HepG2 (cell line): ENCODE measurements at regions not wholly inside any gene's neighbourhood (a gene's known extent, or its start where the extent isn't known, plus 50 kb on each side); places are given as distances from the start of the nearest gene placed in this dataset.

Experiments used
- ATF7-NPFF ChIP-seq: sonication (generic); formaldehyde crosslinking; IDR thresholded peaks from 2 replicates; pipeline ENCODE4 v1.8.1; 2023; ENCODE audit warnings: mild to moderate bottlenecking, low read depth, missing genetic modification reagents, moderate library complexity
- FOXA1 ChIP-seq, 2 experiments: fragments of 450-650 bp in 1 of 2; sonication (generic) in 1 of 2; formaldehyde crosslinking in 1 of 2; IDR thresholded peaks; 2 replicates each; pipeline versions ENCODE4 v1.4.0 to v1.6.1; 2016 to 2020; ENCODE audit warnings: missing genetic modification reagents in 1 of 2
- JARID2 ChIP-seq: sonication (generic); formaldehyde crosslinking; IDR thresholded peaks from 2 replicates; pipeline ENCODE4 v1.8.1; 2023; ENCODE audit warnings: missing genetic modification reagents, inconsistent platforms; ENCODE audit not compliant: insufficient replicate concordance
- ONECUT2 ChIP-seq: sonication (generic); formaldehyde crosslinking; IDR thresholded peaks from 2 replicates; pipeline ENCODE4 v1.4.0; 2020; ENCODE audit warnings: missing genetic modification reagents
- RNF2 ChIP-seq: fragments of 450-650 bp; conservative IDR thresholded peaks from 2 replicates; pipeline ENCODE4 v1.6.1; 2016; ENCODE audit warnings: low read depth
- ZNF615 ChIP-seq: sonication (generic); formaldehyde crosslinking; IDR thresholded peaks from 2 replicates; pipeline ENCODE4 v1.5.0; 2020; ENCODE audit warnings: mild to moderate bottlenecking, missing genetic modification reagents, borderline replicate concordance
- TF ChIP-seq, protein P1 (sequence below): sonication (generic); formaldehyde crosslinking; IDR thresholded peaks from 2 replicates; pipeline ENCODE4 v1.4.0; 2020; ENCODE audit warnings: missing genetic modification reagents
- TF ChIP-seq, protein P2 (sequence below): IDR thresholded peaks from 2 replicates; pipeline ENCODE4 v1.6.1; 2012; ENCODE audit warnings: low read depth, low read length, improper control_type of control experiment
- TF ChIP-seq, protein P3 (sequence below): sonication (generic); formaldehyde crosslinking; IDR thresholded peaks from 2 replicates; pipeline ENCODE4 v1.5.0; 2020; ENCODE audit warnings: missing genetic modification reagents, mild to moderate bottlenecking, borderline replicate concordance
- TF ChIP-seq, protein P4 (sequence below): IDR thresholded peaks from 2 replicates; pipeline ENCODE4 v1.6.1; 2016
- TF ChIP-seq, protein P5 (sequence below), 2 experiments: fragments of 450-650 bp in 1 of 2; sonication (generic) in 1 of 2; formaldehyde crosslinking; IDR thresholded peaks; 2 replicates each; pipeline versions ENCODE4 v1.5.0 to v1.8.0; 2020 to 2022; ENCODE audit warnings: mild to moderate bottlenecking in 1 of 2, missing genetic modification reagents in 1 of 2

DNA sequence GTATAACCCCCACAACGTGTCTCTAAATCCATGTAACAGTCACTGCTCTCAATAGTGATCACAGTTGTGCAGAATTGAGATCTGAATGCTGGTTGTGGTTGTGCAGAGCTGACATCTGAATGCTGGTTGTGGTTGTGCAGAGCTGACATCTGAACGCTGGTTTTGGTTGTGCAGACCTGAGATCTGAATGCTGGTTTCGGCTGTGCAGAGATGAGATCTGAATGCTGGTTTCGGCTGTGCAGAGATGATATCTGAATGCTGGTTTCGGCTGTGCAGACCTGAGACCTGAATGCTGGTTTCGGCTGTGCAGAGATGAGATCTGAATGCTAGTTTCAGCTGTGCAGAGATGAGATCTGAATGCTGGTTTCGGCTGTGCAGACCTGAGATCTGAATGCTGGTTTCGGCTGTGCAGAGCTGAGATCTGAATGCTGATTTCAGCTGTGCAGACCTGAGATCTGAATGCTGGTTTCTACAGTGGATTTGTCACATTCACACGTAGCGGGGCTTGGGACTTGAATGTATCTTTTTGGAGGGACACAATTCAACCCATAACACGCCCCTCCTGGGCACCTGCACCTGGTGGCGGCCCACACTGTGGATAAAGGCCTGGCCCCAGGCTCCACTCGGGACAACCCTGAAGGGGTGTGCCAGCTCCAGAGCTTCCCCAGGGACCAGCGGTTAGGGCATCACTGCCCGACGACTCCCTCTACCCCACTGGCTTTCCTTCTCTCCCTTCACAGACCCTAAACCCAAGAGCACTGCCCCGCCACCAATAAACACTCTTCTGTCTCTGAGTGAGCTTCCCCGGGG, 51.1 kb upstream of the SLC66A3 start (continued):
- TF ChIP-seq, protein P1, sequence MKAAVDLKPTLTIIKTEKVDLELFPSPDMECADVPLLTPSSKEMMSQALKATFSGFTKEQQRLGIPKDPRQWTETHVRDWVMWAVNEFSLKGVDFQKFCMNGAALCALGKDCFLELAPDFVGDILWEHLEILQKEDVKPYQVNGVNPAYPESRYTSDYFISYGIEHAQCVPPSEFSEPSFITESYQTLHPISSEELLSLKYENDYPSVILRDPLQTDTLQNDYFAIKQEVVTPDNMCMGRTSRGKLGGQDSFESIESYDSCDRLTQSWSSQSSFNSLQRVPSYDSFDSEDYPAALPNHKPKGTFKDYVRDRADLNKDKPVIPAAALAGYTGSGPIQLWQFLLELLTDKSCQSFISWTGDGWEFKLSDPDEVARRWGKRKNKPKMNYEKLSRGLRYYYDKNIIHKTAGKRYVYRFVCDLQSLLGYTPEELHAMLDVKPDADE (CRISPR knock-in tag), result no peak
- TF ChIP-seq, protein P2, sequence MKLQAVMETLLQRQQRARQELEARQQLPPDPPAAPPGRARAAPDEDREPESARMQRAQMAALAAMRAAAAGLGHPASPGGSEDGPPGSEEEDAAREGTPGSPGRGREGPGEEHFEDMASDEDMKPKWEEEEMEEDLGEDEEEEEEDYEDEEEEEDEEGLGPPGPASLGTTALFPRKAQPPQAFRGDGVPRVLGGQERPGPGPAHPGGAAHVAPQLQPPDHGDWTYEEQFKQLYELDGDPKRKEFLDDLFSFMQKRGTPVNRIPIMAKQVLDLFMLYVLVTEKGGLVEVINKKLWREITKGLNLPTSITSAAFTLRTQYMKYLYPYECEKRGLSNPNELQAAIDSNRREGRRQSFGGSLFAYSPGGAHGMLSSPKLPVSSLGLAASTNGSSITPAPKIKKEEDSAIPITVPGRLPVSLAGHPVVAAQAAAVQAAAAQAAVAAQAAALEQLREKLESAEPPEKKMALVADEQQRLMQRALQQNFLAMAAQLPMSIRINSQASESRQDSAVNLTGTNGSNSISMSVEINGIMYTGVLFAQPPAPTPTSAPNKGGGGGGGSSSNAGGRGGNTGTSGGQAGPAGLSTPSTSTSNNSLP, result no peak
- TF ChIP-seq FOXA1 (IDR thresholded peaks at IDR 0.05) (no peak), FOXA1 (CRISPR knock-in tag; IDR thresholded peaks at IDR 0.05) (no peak), ZNF615 (no peak), ONECUT2 (no peak), ATF7-NPFF (CRISPR knock-in tag) (no peak), JARID2 (CRISPR knock-in tag) (no peak), RNF2 (no peak)
- TF ChIP-seq, protein P3, sequence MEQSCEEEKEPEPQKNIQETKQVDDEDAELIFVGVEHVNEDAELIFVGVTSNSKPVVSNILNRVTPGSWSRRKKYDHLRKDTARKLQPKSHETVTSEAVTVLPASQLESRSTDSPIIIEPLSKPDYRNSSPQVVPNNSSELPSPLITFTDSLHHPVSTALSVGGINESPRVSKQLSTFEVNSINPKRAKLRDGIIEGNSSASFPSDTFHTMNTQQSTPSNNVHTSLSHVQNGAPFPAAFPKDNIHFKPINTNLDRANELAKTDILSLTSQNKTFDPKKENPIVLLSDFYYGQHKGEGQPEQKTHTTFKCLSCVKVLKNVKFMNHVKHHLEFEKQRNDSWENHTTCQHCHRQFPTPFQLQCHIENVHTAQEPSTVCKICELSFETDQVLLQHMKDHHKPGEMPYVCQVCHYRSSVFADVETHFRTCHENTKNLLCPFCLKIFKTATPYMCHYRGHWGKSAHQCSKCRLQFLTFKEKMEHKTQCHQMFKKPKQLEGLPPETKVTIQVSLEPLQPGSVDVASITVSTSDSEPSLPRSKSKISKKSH, result no peak
- TF ChIP-seq, protein P4, sequence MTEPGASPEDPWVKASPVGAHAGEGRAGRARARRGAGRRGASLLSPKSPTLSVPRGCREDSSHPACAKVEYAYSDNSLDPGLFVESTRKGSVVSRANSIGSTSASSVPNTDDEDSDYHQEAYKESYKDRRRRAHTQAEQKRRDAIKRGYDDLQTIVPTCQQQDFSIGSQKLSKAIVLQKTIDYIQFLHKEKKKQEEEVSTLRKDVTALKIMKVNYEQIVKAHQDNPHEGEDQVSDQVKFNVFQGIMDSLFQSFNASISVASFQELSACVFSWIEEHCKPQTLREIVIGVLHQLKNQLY (CRISPR knock-in tag), result no peak
- TF ChIP-seq, protein P5, sequence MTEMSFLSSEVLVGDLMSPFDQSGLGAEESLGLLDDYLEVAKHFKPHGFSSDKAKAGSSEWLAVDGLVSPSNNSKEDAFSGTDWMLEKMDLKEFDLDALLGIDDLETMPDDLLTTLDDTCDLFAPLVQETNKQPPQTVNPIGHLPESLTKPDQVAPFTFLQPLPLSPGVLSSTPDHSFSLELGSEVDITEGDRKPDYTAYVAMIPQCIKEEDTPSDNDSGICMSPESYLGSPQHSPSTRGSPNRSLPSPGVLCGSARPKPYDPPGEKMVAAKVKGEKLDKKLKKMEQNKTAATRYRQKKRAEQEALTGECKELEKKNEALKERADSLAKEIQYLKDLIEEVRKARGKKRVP (CRISPR knock-in tag; IDR thresholded peaks at IDR 0.05), result no peak
- TF ChIP-seq, all 625 proteins: peak for 0
